AG04450 (cell line): ENCODE measurements at regions not wholly inside any gene's neighbourhood (a gene's known extent, or its start where the extent isn't known, plus 50 kb on each side); places are given as distances from the start of the nearest gene placed in this dataset.

ENCODE experiments used
- CTCF ChIA-PET: fragments of 300-600, 350-600 bp; formaldehyde crosslinking; extraction: SDS; loops from one replicate; lab custom pipeline; 2022; ENCODE audit warnings: antibody characterized with exemption, inconsistent platforms; lab: Charles Lee
- POLR2A ChIA-PET: fragments of 350-600 bp; formaldehyde crosslinking; extraction: SDS; loops from one replicate; lab custom pipeline; 2021; ENCODE audit warnings: antibody characterized with exemption, inconsistent platforms; lab: Yijun Ruan, JAX
- DNase-seq: peaks from one replicate; pipeline ENCODE4 v3.0.0-alpha.2; 2011; ENCODE audit warnings: low read depth, low spot score
- H3K27ac ChIP-seq: one replicate; pipeline ENCODE4 v1.5.1; 2012; ENCODE audit warnings: low read depth, low read length, control low read depth
- H3K27me3 ChIP-seq: one replicate; pipeline ENCODE4 v1.6.0; 2012; ENCODE audit warnings: low read length; ENCODE audit not compliant: control insufficient read depth, insufficient read depth
- H3K4me3 ChIP-seq: 2 replicates; pipeline ENCODE4 v1.5.1; 2011; ENCODE audit warnings: mild to moderate bottlenecking, low read depth, low read length, control low read depth
- H3K9me3 ChIP-seq: 2 replicates; pipeline ENCODE4 v1.5.1; 2012; ENCODE audit warnings: low read length; ENCODE audit not compliant: control insufficient read depth, insufficient read depth
- TF ChIP-seq, protein P1 (sequence below): IDR thresholded peaks from 2 replicates; pipeline ENCODE4 v1.5.1; 2011; ENCODE audit warnings: low read depth, low read length, control low read depth, inconsistent platforms

- Histone ChIP-seq H3K9me3 (no peaks in the 10 kb centered on the region), H3K4me3 (no peak overlapping the region), H3K27me3 (no peaks in the 10 kb centered on the region), H3K27ac (no peak overlapping the region)
- CTCF ChIA-PET, result interaction anchor here (1.0 to 2.3 kb wide), 3 partner anchors 142 to 205 kb away, joined by 3 to 10 read pairs (median 4); no protein-coding TSS in a partner anchor
- no peak for DNase-seq
- POLR2A ChIA-PET, result no interaction called here
- TF ChIP-seq, protein P1, sequence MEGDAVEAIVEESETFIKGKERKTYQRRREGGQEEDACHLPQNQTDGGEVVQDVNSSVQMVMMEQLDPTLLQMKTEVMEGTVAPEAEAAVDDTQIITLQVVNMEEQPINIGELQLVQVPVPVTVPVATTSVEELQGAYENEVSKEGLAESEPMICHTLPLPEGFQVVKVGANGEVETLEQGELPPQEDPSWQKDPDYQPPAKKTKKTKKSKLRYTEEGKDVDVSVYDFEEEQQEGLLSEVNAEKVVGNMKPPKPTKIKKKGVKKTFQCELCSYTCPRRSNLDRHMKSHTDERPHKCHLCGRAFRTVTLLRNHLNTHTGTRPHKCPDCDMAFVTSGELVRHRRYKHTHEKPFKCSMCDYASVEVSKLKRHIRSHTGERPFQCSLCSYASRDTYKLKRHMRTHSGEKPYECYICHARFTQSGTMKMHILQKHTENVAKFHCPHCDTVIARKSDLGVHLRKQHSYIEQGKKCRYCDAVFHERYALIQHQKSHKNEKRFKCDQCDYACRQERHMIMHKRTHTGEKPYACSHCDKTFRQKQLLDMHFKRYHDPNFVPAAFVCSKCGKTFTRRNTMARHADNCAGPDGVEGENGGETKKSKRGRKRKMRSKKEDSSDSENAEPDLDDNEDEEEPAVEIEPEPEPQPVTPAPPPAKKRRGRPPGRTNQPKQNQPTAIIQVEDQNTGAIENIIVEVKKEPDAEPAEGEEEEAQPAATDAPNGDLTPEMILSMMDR, result no peak
Measured at GRCh38 chr4:15253349-15253748, 174.5 kb upstream of the C1QTNF7 start.

GRCh38 chr4:15254236-15254880 is 173.5 kb upstream of the C1QTNF7 start:
- TF ChIP-seq, protein P1, result no peak
- DNase-seq, result no peak
- no peak overlapping the region for H3K27ac ChIP-seq
- ChIA-PET CTCF (interaction anchor here (0.6 to 2.3 kb wide), 3 partner anchors 202 to 508 kb away, joined by 3 to 10 read pairs (median 5); no protein-coding TSS in a partner anchor), POLR2A (no interaction called here)
- no peak overlapping the region for H3K4me3 ChIP-seq
- no peaks in the 10 kb centered on the region for H3K27me3 ChIP-seq
- H3K9me3 ChIP-seq, result no peaks in the 10 kb centered on the region

DNA sequence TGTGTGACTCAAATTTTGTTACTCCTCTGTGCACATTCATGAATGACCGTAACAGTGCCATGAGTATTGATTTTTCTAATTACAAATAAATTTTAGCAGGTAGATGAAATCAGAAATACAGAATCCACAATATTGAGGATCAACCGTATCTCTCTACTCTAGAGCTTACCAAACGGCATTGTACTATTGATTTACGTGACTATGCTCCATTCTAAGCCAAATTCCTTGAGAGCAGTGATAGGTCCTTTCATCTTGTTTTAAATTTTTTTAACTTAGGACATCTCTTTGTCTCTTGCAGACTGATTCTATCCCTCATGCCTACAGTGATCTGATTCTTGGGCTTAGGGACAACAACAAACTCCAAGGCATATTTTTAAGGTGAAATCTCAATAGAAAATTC is 172.3 kb upstream of the C1QTNF7 start:
- POLR2A ChIA-PET, result no interaction called here
- CTCF ChIA-PET, result no interaction called here
- TF ChIP-seq, protein P1, result no peak
- Histone ChIP-seq H3K27ac (no peak overlapping the region), H3K9me3 (no peaks in the 10 kb centered on the region), H3K4me3 (no peak overlapping the region), H3K27me3 (no peaks in the 10 kb centered on the region)
- DNase-seq, result no peak

DNA sequence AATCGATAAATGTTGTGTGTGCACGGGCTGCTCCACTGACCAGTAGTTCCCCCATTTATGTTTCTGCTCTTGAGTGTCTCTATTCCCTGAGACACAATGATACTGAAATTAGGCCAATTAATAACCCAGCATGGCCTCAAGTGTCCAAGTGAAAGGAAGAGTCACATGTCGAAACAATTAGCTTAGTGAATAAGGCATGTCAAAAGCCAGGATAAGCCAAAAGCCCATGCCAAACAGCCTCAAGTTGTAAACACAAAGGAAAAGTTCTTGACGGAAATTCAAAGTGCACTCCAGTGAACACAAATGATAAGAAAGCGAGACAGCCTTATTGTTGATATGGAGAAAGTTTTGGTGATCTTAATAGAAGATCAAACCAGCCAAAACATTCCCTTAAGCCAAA is 167.1 kb upstream of the C1QTNF7 start:
- TF ChIP-seq, protein P1, result no peak
- no peak for DNase-seq

DNA sequence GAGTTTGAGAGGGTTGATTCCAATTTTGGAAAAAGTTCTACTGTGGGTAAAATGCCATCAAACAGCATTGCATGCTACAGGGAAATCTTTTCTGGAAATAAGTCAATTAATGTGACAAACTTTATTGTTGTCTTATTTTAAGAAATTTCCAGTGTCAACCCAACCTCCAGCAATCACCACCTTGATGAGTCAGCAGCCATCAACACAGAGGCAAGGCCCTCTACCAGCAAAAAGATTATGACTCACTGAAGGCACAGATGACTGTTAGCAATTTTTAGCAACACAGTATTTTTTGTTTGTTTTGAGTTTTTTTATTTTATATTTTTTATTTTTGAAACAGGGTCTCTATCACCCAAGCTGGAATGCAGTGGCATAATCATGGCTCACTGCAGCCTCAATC is 165.4 kb upstream of the C1QTNF7 start:
- DNase-seq, result no peak
- POLR2A ChIA-PET, result no interaction called here
- TF ChIP-seq, protein P1, result no peak
- Histone ChIP-seq H3K27ac (no peak overlapping the region), H3K27me3 (no peaks in the 10 kb centered on the region), H3K9me3 (no peaks in the 10 kb centered on the region; the same call in 1 of the 2 replicates), H3K4me3 (no peak overlapping the region)
- CTCF ChIA-PET, result interaction anchor here (1.2 kb wide), 1 partner anchor 32 kb away, joined by 3 read pairs; no protein-coding TSS in a partner anchor

More for the DNA sequence above, 167.1 kb upstream of the C1QTNF7 start:
- Histone ChIP-seq H3K4me3 (no peak overlapping the region), H3K9me3 (no peaks in the 10 kb centered on the region; the same call in 1 of the 2 replicates), H3K27me3 (no peaks in the 10 kb centered on the region), H3K27ac (no peak overlapping the region)
- POLR2A ChIA-PET, result no interaction called here
- CTCF ChIA-PET, result no interaction called here
